ENCODE measurements at regions not wholly inside any gene's neighbourhood (a gene's known extent, or its start where the extent isn't known, plus 50 kb on each side); places are given as distances from the start of the nearest gene placed in this dataset.
"Not testable (repeated sequence)": the region's sequence is repeated elsewhere in the genome, so short reads cannot be mapped to it uniquely, and the experiment has no call there.

DNA sequence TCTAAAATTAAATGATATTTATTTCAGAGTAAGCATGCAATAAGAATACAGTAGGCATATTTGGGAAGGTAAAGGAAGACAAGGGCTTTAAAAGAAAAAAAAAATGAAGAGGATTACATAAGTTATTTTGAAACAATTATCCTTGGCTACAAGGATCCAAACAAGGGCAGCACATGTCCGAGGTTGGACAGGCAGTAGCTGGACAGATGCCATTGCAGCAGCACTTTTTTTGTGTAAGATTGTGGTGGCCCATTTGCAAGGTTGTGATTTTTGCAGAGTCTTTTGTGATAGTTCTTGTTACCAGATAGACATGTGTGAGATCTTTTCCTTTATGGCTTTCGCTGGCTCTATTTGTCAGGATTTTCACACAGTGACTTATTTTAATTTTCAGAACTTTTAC is 89.4 kb upstream of the COG2 start:
- Histone ChIP-seq H4K91ac (ENCODE audit: insufficient read depth, low read depth, low read length) (no peak overlapping the region), H3K27me3 (ENCODE audit: control insufficient read depth, insufficient read depth, low read length) (no peaks in the 10 kb centered on the region), H3K56ac (ENCODE audit: extremely low read depth, insufficient read depth, low read length) (no peak overlapping the region), H3K4me3 (ENCODE audit: insufficient read depth, low read depth, low read length) (no peak overlapping the region), H2AFZ (replicated peaks; ENCODE audit: low read length, poor library complexity) (no peak overlapping the region), H3K36me3 (ENCODE audit: control insufficient read depth, insufficient read depth, low read length) (no peaks in the 10 kb centered on the region), H3K4me1 (ENCODE audit: control insufficient read depth, insufficient read depth, low read length) (no peaks in the 10 kb centered on the region), H2AK9ac (replicated peaks; ENCODE audit: low read depth, low read length, poor library complexity) (no peak overlapping the region), H4K8ac (ENCODE audit: low read depth in 2 of 2, low read length in 2 of 2) (no peak overlapping the region), H3K14ac (replicated peaks; ENCODE audit: low read depth, low read length) (no peak overlapping the region), H4K5ac (ENCODE audit: low read depth, low read length) (no peak overlapping the region), H3K79me1 (ENCODE audit: low read depth in 1 of 2, low read length in 2 of 2) (no peaks in the 10 kb centered on the region), H3K23ac (ENCODE audit: low read depth, low read length) (no peak overlapping the region), H3K4ac (ENCODE audit: low read depth, low read length) (no peak overlapping the region), H2BK5ac (ENCODE audit: low read depth, low read length, poor library complexity, severe bottlenecking) (no peak overlapping the region), H3K18ac (ENCODE audit: low read depth, low read length) (no peak overlapping the region), H4K20me1 (ENCODE audit: insufficient read depth, low read length) (no peaks in the 10 kb centered on the region), H2BK20ac (ENCODE audit: low read depth, low read length) (no peak overlapping the region), H2BK120ac (ENCODE audit: low read depth, low read length) (no peak overlapping the region), H2AK5ac (ENCODE audit: low read depth, low read length) (no peak overlapping the region), H3K9me1 (ENCODE audit: insufficient read depth, low read length) (no peaks in the 10 kb centered on the region), H2BK15ac (ENCODE audit: low read depth, low read length) (no peak overlapping the region), H3K27ac (ENCODE audit: insufficient read depth, low read length) (no peak overlapping the region), H3K9me3 (ENCODE audit: control insufficient read depth, insufficient read depth, low read length) (no peaks in the 10 kb centered on the region), H3K4me2 (ENCODE audit: low read depth, low read length) (no peak overlapping the region), H3K9ac (ENCODE audit: low read depth, low read length) (no peak overlapping the region)
- CTCF ChIA-PET, result interaction anchor here (0.6 kb wide), 1 partner anchor 11 kb away, joined by 7 read pairs; no protein-coding TSS in a partner anchor
- intact Hi-C loops (cut with micrococcal nuclease) (no loop called here), dilution Hi-C loops (cut with HindIII; ENCODE audit: low sequenced_read_pairs, unreplicated experiment) (no loop called here), in situ Hi-C loops (cut with MboI; ENCODE audit: low sequenced_read_pairs) (no loop called here)
- DNase-seq (no peak), ATAC-seq (ENCODE audit: low read depth) (no peak)
- TF ChIP-seq USF2 (IDR thresholded peaks at IDR 0.05; ENCODE audit: low read depth, low read length) (no peak), POLR2A (IDR thresholded peaks at IDR 0.05; ENCODE audit: low read depth, low read length) (no peak), SMC3 (IDR thresholded peaks at IDR 0.05; ENCODE audit: low read depth, low read length) (no peak)
- WGBS, 2 experiments (ENCODE audit: extremely low coverage in 2 of 2, insufficient read length in 1 of 2), result no CpG with 5 or more reads among the region's 2 CpGs
- BruUV-seq (replicated peaks), result no TSS peak
- POLR2A ChIA-PET (ENCODE audit: unreplicated experiment), result no interaction called here

DNA sequence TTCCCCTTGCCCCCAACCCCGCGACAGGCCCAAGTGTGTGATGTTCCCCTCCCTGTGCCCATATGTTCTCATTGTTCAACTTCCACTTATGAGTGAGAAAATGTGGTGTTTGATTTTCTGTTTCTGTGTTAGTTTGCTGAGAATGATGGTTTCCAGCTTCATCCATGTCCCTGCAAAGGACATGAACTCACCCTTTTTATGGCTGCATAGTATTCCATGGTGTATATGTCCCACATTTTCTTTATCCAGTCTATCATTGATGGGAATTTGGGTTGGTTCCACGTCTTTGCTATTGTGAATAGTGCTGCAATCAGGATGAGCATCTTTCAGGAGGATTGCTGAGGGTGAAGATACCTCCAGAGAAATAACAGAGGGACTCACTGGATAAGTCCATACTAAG is 91.3 kb upstream of the COG2 start:
- H3K9me1 ChIP-seq (ENCODE audit: insufficient read depth, low read length); H3K4me3 ChIP-seq (ENCODE audit: insufficient read depth, low read depth, low read length); H4K91ac ChIP-seq (ENCODE audit: insufficient read depth, low read depth, low read length); H2BK20ac ChIP-seq (ENCODE audit: low read depth, low read length); H2BK5ac ChIP-seq (ENCODE audit: low read depth, low read length, poor library complexity, severe bottlenecking); POLR2A ChIA-PET (ENCODE audit: unreplicated experiment); H2BK120ac ChIP-seq (ENCODE audit: low read depth, low read length); in situ Hi-C loops (cut with MboI; ENCODE audit: low sequenced_read_pairs); H2AK5ac ChIP-seq (ENCODE audit: low read depth, low read length); H3K9me3 ChIP-seq (ENCODE audit: control insufficient read depth, insufficient read depth, low read length); H3K56ac ChIP-seq (ENCODE audit: extremely low read depth, insufficient read depth, low read length); H4K8ac ChIP-seq (ENCODE audit: low read depth in 2 of 2, low read length in 2 of 2); H3K14ac ChIP-seq (replicated peaks; ENCODE audit: low read depth, low read length); BruUV-seq (replicated peaks); H3K27me3 ChIP-seq (ENCODE audit: control insufficient read depth, insufficient read depth, low read length); H4K5ac ChIP-seq (ENCODE audit: low read depth, low read length); H3K23ac ChIP-seq (ENCODE audit: low read depth, low read length); H3K4me1 ChIP-seq (ENCODE audit: control insufficient read depth, insufficient read depth, low read length); H4K20me1 ChIP-seq (ENCODE audit: insufficient read depth, low read length); H2AFZ ChIP-seq (replicated peaks; ENCODE audit: low read length, poor library complexity); H3K18ac ChIP-seq (ENCODE audit: low read depth, low read length); H3K27ac ChIP-seq (ENCODE audit: insufficient read depth, low read length); H3K79me1 ChIP-seq (ENCODE audit: low read depth in 1 of 2, low read length in 2 of 2); DNase-seq; H3K4me2 ChIP-seq (ENCODE audit: low read depth, low read length); H3K9ac ChIP-seq (ENCODE audit: low read depth, low read length); ATAC-seq (ENCODE audit: low read depth); H2AK9ac ChIP-seq (replicated peaks; ENCODE audit: low read depth, low read length, poor library complexity); H2BK15ac ChIP-seq (ENCODE audit: low read depth, low read length); CTCF ChIA-PET; H3K36me3 ChIP-seq (ENCODE audit: control insufficient read depth, insufficient read depth, low read length); H3K4ac ChIP-seq (ENCODE audit: low read depth, low read length); intact Hi-C loops (cut with micrococcal nuclease); dilution Hi-C loops (cut with HindIII; ENCODE audit: low sequenced_read_pairs, unreplicated experiment): not testable (repeated sequence)
- no CpG with 5 or more reads among the region's 3 CpGs for WGBS, 2 experiments (ENCODE audit: extremely low coverage in 2 of 2, insufficient read length in 1 of 2)
